Middle frontal gyrus (tissue), 1 donor: ENCODE measurements at regions not wholly inside any gene's neighbourhood (a gene's known extent, or its start where the extent isn't known, plus 50 kb on each side); places are given as distances from the start of the nearest gene placed in this dataset.

Experiments used
- DNase-seq: peaks from one replicate; pipeline ENCODE4 v3.0.0-alpha.2; 2015; ENCODE audit warnings: low spot score; ENCODE audit errors: extremely low spot score

- DNase-seq = no peak
Measured at GRCh38 chr10:35707642-35708425, 65.7 kb upstream of the FZD8 start.

- DNase-seq = no peak
Measured at GRCh38 chr10:35706959-35707358, 64.9 kb upstream of the FZD8 start.

- DNase-seq = no peak
Measured at GRCh38 chr10:35705671-35706070, 63.6 kb upstream of the FZD8 start.

GRCh38 chr10:35705051-35705450 is 63.0 kb upstream of the FZD8 start:
- DNase-seq = no peak

GRCh38 chr10:35704401-35704800 is 62.3 kb upstream of the FZD8 start:
- DNase-seq = no peak

GRCh38 chr10:35700487-35700882 is 58.4 kb upstream of the FZD8 start:
- DNase-seq = no peak

- no peak for DNase-seq
Measured at GRCh38 chr10:35699848-35700486, 57.9 kb upstream of the FZD8 start.

GRCh38 chr10:35696392-35697287 is 54.5 kb upstream of the FZD8 start:
- no peak for DNase-seq

GRCh38 chr10:35693800-35694199 is 51.7 kb upstream of the FZD8 start:
- DNase-seq = no peak
